K562 (cell line): ENCODE measurements at regions not wholly inside any gene's neighbourhood (a gene's known extent, or its start where the extent isn't known, plus 50 kb on each side); places are given as distances from the start of the nearest gene placed in this dataset.

Experiments
- BRF1 ChIP-seq: IDR thresholded peaks from 3 replicates; pipeline ENCODE4 v1.6.1; 2011; ENCODE audit warnings: borderline replicate concordance, mild to moderate bottlenecking; ENCODE audit not compliant: insufficient read length; ENCODE audit errors: extremely low read depth
- CREB1 ChIP-seq, 2 experiments: sonication (generic) in 1 of 2; formaldehyde crosslinking in 1 of 2; IDR thresholded peaks; 2 replicates each; pipeline versions ENCODE4 v1.6.1 to v1.8.0; 2012 to 2022; ENCODE audit warnings: inconsistent platforms in 1 of 2, mild to moderate bottlenecking in 1 of 2, missing genetic modification reagents in 1 of 2, moderate library complexity in 1 of 2
- DACH1 ChIP-seq: fragments of 450-650 bp; IDR thresholded peaks from 2 replicates; pipeline ENCODE4 v1.6.1; 2018; ENCODE audit not compliant: partially characterized antibody
- DDX20 ChIP-seq: fragments of 450-650 bp; IDR thresholded peaks from 2 replicates; pipeline ENCODE4 v1.6.1; 2016; ENCODE audit warnings: missing genetic modification characterization, low read depth, mild to moderate bottlenecking, missing compliant biosample characterization, moderate library complexity
- DMBX1 ChIP-seq: fragments of 250-450 bp; sonication (Bioruptor Pico); IDR thresholded peaks from 2 replicates; pipeline ENCODE4 v1.8.0; 2022; ENCODE audit warnings: inconsistent platforms, mild to moderate bottlenecking, moderate library complexity, borderline replicate concordance
- E2F3 ChIP-seq: fragments of 250-450 bp; sonication (Bioruptor Pico); IDR thresholded peaks from 2 replicates; pipeline ENCODE4 v1.4.0; 2020; ENCODE audit warnings: mild to moderate bottlenecking
- ETV1 ChIP-seq: fragments of 450-650 bp; conservative IDR thresholded peaks from 2 replicates; pipeline ENCODE4 v1.6.1; 2016; ENCODE audit warnings: missing genetic modification characterization, control low read depth, low read depth, missing compliant biosample characterization
- GATA2 ChIP-seq: sonication (generic); formaldehyde crosslinking; IDR thresholded peaks from 2 replicates; pipeline ENCODE4 v1.4.0; 2020; ENCODE audit warnings: mild to moderate bottlenecking, missing genetic modification reagents
- GATAD2A ChIP-seq: fragments of 450-650 bp; IDR thresholded peaks from 2 replicates; pipeline ENCODE4 v1.6.1; 2017
- HDAC2 ChIP-seq: fragments of 450-650 bp; IDR thresholded peaks from 2 replicates; pipeline ENCODE4 v1.6.1; 2016; ENCODE audit warnings: mild to moderate bottlenecking
- HLTF ChIP-seq: fragments of 450-650 bp; IDR thresholded peaks from 2 replicates; pipeline ENCODE4 v1.6.1; 2016
- NONO ChIP-seq, 2 experiments: fragments of 200-400 bp in 1 of 2; fragments of 450-650 bp in 1 of 2; formaldehyde crosslinking in 1 of 2; IDR thresholded peaks; 2 replicates each; pipeline ENCODE4 v1.6.1; 2017; ENCODE audit warnings: low read depth in 2 of 2, mild to moderate bottlenecking in 2 of 2, moderate library complexity in 2 of 2, low read length in 1 of 2
- PHB2 ChIP-seq: fragments of 450-650 bp; IDR thresholded peaks from 2 replicates; pipeline ENCODE4 v1.6.1; 2017; ENCODE audit warnings: low read depth
- SMAD1 ChIP-seq: fragments of 150-350 bp; IDR thresholded peaks from 2 replicates; pipeline ENCODE4 v1.6.1; 2014; ENCODE audit warnings: low read length, low read depth; ENCODE audit not compliant: partially characterized antibody
- TAF7 ChIP-seq: fragments of 450-650 bp; IDR thresholded peaks from 2 replicates; pipeline ENCODE4 v1.6.1; 2016; ENCODE audit warnings: missing genetic modification characterization, missing compliant biosample characterization
- XRCC5 ChIP-seq: fragments of 200-400 bp; formaldehyde crosslinking; IDR thresholded peaks from 2 replicates; pipeline ENCODE4 v1.6.1; 2017; ENCODE audit warnings: low read depth, mild to moderate bottlenecking, low read length
- ZNF133 ChIP-seq: fragments of 250-450 bp; sonication (Bioruptor Pico); IDR thresholded peaks from 2 replicates; pipeline ENCODE4 v1.4.0; 2020; ENCODE audit warnings: mild to moderate bottlenecking
- ZNF561 ChIP-seq: fragments of 450-650 bp; formaldehyde crosslinking; conservative IDR thresholded peaks from 2 replicates; pipeline ENCODE4 v1.4.0; 2020; ENCODE audit warnings: mild to moderate bottlenecking, moderate library complexity
- ZNF584 ChIP-seq: fragments of 200-800 bp; sonication (Bioruptor generic); IDR thresholded peaks from 2 replicates; pipeline ENCODE4 v1.6.1; 2016; ENCODE audit warnings: low read depth, mild to moderate bottlenecking, missing genetic modification characterization, missing compliant biosample characterization
- TF ChIP-seq, protein P1 (sequence below), 3 experiments: IDR thresholded peaks in 2 of 3; conservative IDR thresholded peaks in 1 of 3; 2 replicates each; pipeline ENCODE4 v1.5.1; 2011 to 2012; ENCODE audit warnings: low read length in 3 of 3, mild to moderate bottlenecking in 3 of 3, control low read depth in 2 of 3, improper control_type of control experiment in 1 of 3, inconsistent platforms in 1 of 3, low read depth in 1 of 3, mixed read lengths in 1 of 3, moderate library complexity in 1 of 3; ENCODE audit not compliant: insufficient read depth in 2 of 3
- TF ChIP-seq, protein P2 (sequence below): fragments of 450-650 bp; IDR thresholded peaks from 2 replicates; pipeline ENCODE4 v1.6.1; 2016; ENCODE audit warnings: low read depth, mild to moderate bottlenecking, moderate library complexity
- TF ChIP-seq, protein P3 (sequence below): fragments of 250-450 bp; sonication (Bioruptor Pico); IDR thresholded peaks from 2 replicates; pipeline ENCODE4 v1.4.0; 2020
- TF ChIP-seq, protein P4 (sequence below): fragments of 450-650 bp; IDR thresholded peaks from 2 replicates; pipeline ENCODE4 v1.7.0; 2016; ENCODE audit warnings: borderline replicate concordance
- TF ChIP-seq, protein P5 (sequence below): IDR thresholded peaks from 2 replicates; pipeline ENCODE4 v1.6.1; 2011; ENCODE audit not compliant: insufficient read length; ENCODE audit errors: extremely low read depth

DNA sequence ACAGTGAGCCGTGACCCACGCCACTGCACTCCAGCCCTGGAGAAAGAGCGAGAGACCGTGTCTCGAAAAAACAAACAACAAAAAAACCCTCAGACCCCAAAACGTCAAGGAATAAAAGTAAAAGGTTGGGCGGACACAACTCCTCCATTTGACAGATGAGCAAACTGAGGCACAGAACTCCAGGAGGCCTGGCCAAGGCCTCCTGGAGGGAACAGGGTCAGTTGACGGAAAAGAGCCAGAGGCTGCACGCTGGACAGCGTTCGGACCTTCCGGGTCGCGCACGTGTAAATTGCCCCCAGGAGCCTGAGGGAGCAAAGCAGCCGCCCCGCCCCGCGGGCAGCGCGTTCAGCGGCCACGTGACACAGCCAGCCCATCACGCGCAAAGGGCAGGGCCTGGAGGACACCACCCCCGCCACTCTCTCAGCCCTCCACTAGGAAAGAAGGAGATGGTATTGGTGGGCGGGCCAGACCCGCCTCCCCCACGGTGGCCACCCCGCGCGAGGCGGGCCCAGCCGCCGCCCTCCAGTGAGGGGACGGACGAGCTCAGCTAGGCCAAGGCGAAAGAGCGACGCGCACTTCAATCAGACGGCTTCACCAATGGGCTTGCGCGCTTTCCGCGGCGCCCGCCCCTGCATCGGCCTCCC lies 81.5 kb downstream of the PTPDC1 start (continued):
- TF ChIP-seq, protein P1, sequence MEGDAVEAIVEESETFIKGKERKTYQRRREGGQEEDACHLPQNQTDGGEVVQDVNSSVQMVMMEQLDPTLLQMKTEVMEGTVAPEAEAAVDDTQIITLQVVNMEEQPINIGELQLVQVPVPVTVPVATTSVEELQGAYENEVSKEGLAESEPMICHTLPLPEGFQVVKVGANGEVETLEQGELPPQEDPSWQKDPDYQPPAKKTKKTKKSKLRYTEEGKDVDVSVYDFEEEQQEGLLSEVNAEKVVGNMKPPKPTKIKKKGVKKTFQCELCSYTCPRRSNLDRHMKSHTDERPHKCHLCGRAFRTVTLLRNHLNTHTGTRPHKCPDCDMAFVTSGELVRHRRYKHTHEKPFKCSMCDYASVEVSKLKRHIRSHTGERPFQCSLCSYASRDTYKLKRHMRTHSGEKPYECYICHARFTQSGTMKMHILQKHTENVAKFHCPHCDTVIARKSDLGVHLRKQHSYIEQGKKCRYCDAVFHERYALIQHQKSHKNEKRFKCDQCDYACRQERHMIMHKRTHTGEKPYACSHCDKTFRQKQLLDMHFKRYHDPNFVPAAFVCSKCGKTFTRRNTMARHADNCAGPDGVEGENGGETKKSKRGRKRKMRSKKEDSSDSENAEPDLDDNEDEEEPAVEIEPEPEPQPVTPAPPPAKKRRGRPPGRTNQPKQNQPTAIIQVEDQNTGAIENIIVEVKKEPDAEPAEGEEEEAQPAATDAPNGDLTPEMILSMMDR (IDR thresholded peaks at IDR 0.05 in 2 of 3, conservative IDR thresholded peaks at IDR 0.05 in 1 of 3; ENCODE audit: insufficient read depth in 2 of 3, low read depth in 1 of 3, low read length in 3 of 3): no peak; a peak in 1 of 6 replicates
- TF ChIP-seq XRCC5: no peak
- TF ChIP-seq E2F3 (CRISPR knock-in tag): no peak
- TF ChIP-seq GATA2: no peak
- TF ChIP-seq SMAD1: no peak
- TF ChIP-seq DACH1: no peak
- TF ChIP-seq ZNF584 (CRISPR knock-in tag): no peak
- TF ChIP-seq, protein P2, sequence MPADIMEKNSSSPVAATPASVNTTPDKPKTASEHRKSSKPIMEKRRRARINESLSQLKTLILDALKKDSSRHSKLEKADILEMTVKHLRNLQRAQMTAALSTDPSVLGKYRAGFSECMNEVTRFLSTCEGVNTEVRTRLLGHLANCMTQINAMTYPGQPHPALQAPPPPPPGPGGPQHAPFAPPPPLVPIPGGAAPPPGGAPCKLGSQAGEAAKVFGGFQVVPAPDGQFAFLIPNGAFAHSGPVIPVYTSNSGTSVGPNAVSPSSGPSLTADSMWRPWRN: no peak
- TF ChIP-seq DMBX1 (CRISPR knock-in tag): peak; percentile 86
- peak; percentile 99 for TF ChIP-seq HDAC2
- TF ChIP-seq, protein P3, sequence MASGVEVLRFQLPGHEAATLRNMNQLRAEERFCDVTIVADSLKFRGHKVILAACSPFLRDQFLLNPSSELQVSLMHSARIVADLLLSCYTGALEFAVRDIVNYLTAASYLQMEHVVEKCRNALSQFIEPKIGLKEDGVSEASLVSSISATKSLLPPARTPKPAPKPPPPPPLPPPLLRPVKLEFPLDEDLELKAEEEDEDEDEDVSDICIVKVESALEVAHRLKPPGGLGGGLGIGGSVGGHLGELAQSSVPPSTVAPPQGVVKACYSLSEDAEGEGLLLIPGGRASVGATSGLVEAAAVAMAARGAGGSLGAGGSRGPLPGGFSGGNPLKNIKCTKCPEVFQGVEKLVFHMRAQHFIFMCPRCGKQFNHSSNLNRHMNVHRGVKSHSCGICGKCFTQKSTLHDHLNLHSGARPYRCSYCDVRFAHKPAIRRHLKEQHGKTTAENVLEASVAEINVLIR: no peak
- peak; percentile 64 for TF ChIP-seq TAF7 (tag)
- TF ChIP-seq, protein P4, sequence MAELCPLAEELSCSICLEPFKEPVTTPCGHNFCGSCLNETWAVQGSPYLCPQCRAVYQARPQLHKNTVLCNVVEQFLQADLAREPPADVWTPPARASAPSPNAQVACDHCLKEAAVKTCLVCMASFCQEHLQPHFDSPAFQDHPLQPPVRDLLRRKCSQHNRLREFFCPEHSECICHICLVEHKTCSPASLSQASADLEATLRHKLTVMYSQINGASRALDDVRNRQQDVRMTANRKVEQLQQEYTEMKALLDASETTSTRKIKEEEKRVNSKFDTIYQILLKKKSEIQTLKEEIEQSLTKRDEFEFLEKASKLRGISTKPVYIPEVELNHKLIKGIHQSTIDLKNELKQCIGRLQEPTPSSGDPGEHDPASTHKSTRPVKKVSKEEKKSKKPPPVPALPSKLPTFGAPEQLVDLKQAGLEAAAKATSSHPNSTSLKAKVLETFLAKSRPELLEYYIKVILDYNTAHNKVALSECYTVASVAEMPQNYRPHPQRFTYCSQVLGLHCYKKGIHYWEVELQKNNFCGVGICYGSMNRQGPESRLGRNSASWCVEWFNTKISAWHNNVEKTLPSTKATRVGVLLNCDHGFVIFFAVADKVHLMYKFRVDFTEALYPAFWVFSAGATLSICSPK: no peak
- no peak for TF ChIP-seq ZNF133
- no peak for TF ChIP-seq PHB2
- TF ChIP-seq, protein P5, sequence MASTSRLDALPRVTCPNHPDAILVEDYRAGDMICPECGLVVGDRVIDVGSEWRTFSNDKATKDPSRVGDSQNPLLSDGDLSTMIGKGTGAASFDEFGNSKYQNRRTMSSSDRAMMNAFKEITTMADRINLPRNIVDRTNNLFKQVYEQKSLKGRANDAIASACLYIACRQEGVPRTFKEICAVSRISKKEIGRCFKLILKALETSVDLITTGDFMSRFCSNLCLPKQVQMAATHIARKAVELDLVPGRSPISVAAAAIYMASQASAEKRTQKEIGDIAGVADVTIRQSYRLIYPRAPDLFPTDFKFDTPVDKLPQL: no peak
- TF ChIP-seq CREB1 (IDR thresholded peaks at IDR 0.05): peak; percentile 53; the same call in 1 of the 2 replicates
- TF ChIP-seq CREB1 (CRISPR knock-in tag; IDR thresholded peaks at IDR 0.05): peak; percentile 80
- no peak for TF ChIP-seq NONO (IDR thresholded peaks at IDR 0.05; ENCODE audit: low read depth in 2 of 2, low read length in 1 of 2)
- peak; percentile 73; the same call in 1 of the 2 replicates for TF ChIP-seq HLTF
- TF ChIP-seq GATAD2A: no peak
- peak; percentile 83 for TF ChIP-seq ETV1
- TF ChIP-seq DDX20 (tag): no peak
- no peak for TF ChIP-seq BRF1
- no peak for TF ChIP-seq ZNF561 (CRISPR knock-in tag)
